Stimulated activated CD4-positive, alpha-beta T cell treated with anti-CD3 and anti-CD28 coated beads, Interleukin-4, amount 100 ng/mL, for 24 hours (primary cell): ENCODE measurements at regions not wholly inside any gene's neighbourhood (a gene's known extent, or its start where the extent isn't known, plus 50 kb on each side); places are given as distances from the start of the nearest gene placed in this dataset.
"Not testable (repeated sequence)": the region's sequence is repeated elsewhere in the genome, so short reads cannot be mapped to it uniquely, and the experiment has no call there.

ENCODE experiments used
- DNase-seq: peaks from one replicate; pipeline ENCODE4 v3.0.0-alpha.2; 2020

DNA sequence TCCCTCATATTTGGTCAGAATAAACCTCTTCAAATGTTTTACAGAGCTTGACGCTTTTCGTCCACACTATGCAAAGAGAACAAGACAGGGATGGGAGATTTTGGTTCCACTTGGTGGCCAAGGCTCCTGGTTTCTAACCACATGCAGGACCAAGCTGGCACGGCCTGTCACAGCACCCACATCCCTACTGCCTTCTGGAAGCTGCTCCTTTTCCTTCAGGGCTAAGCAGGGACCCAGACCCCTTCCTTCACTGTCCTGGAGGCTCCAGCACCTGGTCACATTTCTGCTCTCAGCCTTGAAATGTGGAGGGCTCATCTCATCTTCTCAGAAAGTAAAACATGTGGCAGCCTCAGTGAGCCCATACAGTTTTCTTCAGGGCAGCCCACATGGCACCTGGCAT lies 50.4 kb upstream of the ARHGEF7 start:
- no peak for DNase-seq

DNA sequence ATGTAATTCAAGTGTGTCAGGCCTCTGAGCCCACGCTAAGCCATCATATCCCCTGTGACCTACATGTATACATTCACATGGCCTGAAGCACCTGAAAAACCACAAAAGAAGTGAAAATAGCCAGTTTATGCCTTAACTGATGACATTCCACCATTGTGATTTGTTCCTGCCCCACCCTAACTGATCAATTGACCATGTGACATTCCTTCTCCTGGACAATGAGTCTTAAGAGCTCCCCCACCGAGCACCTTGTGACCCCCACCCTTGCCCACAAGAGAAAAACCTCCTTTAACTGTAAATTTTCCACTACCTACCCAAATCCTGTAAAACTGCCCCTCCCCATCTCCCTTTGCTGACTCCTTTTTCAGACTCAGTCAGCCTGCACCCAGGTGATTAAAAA lies 52.1 kb upstream of the ARHGEF7 start:
- no peak for DNase-seq

DNA sequence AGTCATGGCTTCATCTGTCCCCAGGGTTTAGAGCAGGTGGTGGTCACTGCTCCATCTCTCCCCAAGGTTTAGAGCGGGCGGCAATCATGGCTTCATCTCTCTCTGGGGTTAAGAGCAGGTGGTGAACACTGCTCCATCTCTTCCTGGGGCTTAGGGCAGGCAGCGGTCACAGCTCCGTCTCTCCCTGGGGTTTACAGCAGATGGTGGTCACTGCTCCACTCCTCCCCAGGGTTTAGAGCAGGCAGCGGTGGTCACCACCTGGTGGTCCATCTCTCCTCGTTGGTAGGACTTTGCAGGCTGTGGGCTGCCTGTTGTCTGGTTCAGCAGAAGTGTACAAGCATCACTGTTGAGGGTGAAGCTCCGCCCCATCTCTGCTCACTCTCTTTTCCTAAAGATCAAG lies 52.8 kb upstream of the ARHGEF7 start:
- no peak for DNase-seq

DNA sequence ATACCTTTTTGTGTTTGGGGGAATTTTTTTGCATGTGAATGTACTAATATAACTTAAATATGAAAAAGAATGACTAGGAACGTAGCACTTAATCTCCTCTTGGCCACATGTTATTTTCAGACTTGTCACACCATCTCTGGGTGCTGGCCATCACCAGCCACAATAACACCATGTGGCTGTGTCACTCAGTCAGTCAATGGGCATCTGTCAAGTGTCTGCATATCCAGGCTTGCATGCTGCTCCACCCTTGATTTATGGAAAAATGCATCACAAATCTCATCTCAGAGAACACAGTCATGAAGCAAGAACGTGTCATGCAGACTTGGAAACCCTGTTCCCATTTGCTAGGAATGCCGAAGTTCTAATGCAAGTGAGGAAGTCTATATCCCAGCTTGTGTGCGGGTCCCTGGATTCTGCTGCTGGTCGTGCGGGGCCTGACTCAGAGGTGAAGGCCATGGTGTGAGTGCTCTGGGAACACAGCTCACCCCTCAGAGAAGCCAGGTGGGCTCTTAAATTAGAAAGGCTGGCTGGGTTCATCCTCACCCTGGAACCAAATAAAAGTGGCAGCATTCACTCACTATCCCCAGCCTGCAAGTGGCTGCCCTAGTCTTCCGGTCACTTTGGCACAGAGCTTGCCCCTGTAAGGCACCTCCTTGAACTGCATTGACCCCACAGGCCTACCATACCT lies 53.6 kb upstream of the ARHGEF7 start:
- DNase-seq = no peak

DNA sequence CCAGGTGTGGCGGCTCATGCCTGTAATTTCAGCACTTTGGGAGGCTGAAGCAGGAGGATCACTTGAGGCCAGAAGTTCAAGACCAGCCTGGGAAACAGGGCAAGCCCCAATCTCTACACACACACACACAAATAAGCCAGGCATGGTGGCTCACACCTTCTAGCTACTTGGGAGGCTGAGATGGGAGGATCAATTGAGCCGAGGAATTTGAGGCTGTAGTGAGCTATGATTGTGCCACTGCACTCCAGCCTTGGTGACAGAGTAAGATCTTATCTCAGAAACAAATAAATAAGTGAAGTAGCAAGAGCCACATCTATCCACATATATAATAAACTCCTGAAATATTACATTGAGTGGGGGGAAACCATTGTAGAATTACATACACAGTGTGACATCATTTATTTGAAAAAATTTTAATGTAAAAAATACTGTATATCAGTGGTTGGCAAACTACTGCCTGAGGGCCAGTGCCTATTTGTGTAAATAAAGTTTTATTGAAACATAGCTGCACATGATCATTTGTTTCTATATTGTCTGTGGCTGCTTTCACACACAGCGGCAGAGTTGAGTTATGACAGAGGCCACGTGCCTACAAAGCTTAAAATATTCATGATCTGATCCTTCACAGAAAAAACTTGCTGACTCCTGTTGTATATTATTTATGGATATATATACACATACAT lies 54.7 kb upstream of the ARHGEF7 start:
- DNase-seq = no peak

DNA sequence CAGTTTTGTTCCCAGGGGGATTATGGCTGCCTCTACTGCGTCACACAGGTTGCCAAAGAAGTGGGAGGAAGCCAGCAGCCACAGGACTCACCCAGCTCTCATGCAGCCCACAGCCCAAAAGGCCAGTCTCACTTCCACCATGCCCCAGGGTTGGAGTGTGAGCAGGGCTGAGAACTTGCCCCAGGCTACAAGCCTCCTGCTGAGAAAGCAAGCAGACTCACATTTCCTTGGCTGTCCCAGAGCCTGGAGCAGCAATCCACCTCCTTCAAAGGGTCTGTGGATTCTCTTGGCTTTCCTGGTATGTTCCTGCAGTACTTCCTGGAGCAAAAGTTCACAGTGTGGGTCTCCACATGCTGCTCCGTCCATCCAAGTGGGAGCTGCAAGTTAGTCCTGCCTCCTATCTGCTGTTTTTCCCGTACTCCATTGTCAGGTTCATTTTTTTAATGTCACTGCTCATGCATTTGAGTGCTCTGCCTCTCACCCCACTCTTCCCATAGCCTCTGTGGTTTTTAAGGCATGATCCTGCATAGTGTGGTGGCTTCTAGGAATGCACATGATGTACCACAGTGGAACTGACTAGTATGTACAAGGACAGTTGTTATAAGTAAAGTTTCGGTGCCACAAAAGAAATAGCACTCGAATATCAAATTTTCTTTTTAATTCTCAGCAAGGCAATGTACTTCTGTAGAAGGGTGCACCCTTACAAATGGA lies 56.2 kb upstream of the ARHGEF7 start:
- no peak for DNase-seq

DNA sequence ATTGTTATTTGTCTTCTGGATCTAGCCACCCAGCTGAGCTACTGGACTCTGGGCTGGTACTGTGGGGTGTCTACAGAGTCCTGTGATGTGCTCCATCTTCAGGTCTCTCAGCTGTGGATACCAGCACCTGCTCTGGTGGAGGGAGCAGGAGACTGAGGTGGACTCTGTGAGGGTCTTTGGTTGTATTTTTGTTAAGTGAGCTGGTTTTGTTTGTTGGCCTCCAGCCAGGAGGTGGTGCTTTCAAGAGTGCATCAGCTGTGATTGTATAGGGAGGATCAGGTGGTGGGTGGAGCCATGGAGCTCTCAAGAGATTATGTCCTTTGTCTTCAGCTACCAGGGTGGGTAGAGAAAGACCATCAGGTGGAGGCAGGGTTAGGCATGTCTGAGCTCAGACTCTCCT lies 56.8 kb upstream of the ARHGEF7 start:
- not testable (repeated sequence) for DNase-seq

DNA sequence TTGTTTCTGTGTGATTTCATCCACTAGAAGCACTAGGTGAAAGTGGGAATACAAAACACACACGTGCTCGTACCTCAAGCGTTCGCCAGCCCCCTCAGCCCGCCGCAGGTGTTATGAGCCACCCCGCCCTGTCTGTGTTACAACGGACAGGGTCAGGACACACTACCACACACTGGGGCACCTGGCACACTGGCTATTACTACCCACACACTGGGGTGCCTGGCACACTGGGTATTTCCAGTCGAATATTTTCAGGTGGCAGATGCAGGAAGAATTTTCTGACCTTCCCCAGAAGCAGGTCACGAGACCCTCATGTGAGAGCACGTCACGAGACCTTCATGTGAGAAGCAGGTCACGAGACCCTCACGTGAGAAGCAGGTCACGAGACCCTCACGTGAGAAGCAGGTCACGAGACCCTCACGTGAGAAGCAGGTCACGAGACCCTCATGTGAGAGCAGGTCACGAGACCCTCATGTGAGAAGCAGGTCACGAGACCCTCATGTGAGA lies 63.3 kb upstream of the ARHGEF7 start:
- not testable (repeated sequence) for DNase-seq

DNA sequence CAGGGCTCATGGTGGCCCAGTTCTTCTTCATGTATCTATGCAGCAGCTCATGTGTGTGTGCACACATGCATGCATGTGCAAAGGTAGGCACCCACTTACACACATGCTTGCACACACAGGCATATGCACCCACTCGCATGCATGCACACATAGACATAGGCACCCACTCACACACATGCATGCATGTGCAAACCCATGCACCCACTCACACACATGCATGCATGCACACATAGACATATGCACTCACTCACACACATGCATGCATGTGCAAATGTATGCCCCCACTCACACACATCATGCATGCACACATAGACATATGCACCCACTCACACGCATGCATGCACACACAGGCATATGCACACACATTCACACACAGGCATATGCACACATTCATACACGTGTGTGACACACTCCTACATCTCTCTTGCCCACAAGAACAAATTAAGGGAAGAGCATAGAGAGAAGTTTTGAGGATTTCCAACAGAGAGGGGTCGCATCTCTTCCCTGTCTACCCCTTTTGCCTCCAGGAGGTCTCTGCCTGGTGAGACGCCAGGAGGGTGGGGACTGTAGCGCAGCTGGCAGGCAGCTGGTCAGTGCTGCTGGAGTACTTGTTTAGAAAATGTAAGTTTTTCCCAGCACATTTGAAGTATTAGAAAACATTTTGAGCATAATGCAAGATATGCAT lies 63.9 kb upstream of the ARHGEF7 start:
- DNase-seq = no peak

DNA sequence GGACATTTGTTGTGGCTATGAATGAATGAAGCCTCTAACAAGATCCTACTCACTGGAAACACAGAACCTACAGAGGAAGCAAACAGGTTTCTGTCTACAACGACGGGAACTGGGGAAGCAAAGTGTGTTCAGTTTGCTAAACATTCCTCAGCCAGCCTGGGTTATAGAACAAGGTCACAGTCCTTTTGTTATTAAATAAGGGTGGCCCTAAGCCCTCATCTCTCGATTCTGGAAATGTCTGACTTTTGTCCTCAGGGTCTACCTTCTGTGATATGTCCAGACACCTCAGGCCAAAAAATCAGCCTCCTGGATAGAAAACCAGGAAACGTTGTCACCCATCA lies 64.6 kb upstream of the ARHGEF7 start:
- DNase-seq = no peak

DNA sequence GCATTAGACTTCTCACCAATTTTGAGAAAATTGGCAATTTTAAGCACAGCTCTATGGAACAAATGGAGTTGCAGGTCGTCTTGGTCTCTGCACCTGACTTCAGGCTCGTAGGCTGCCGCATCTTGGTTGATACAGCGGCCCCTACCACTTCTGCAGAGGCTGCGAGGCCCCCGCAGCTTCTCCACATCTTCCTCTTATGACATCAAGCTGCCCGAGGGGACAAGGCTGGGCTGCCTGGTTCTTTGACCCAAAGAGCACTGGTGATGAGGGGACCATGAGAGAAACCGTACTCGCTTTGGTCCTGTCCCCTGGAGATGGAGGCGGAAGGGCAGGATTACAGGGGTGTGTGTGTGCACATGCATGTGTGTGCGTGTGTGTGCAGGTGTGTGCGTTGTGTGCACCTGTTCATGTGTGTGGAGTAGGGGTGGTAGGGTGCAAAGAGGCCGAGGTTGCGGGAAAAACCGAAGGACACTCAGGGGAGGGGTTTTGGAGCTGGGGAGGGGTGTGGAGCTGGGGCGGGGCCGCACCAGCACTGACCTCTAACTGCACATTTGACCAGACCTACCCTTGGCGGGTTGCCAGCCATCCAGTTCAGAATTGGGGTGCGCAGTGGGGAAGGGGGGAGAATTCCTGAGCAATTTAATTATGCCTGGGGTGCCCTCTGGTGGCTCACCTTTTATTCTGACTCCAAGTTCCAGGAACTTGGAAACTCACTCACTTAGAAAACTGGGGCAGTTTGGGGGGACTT lies 65.1 kb upstream of the ARHGEF7 start:
- peak; percentile 20 for DNase-seq

DNA sequence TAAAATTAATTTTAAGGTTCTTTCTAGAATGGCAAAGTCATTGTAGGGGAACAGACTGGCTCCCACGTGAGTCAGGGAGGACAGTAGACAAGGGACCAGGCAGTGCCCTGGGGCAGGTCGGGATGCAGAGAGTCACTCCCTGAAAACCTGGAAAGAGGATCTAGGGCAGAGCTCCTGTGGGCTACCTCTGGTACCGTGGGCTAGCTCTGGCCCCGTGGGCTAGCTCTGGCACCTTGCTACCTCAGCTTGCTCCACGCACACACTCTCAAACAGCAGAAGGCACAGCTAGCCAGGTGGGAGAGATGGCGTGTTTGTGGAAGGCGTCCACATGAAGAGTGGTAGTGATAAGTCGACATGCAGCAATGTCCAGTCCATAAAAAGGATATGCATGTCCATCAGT lies 66.7 kb upstream of the ARHGEF7 start:
- DNase-seq = no peak

DNA sequence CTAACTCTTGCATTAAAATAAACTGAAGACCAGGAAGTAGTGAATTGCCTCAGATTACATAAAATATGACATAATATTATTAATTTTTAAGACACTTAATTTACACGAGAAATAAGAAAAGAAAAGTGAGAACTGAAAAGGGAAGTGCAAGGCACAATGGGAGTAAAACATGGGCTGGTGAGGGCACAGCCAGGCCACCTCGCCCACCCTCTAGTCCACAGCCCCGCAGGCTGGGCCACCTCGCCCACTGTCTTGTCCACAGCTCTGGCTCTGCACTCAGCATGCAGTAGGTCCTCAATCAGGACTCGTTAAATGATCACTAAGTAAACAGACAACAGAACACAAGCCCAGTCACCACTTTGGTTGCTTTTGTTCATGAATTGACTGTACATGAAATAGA lies 67.8 kb upstream of the ARHGEF7 start:
- DNase-seq = no peak

DNA sequence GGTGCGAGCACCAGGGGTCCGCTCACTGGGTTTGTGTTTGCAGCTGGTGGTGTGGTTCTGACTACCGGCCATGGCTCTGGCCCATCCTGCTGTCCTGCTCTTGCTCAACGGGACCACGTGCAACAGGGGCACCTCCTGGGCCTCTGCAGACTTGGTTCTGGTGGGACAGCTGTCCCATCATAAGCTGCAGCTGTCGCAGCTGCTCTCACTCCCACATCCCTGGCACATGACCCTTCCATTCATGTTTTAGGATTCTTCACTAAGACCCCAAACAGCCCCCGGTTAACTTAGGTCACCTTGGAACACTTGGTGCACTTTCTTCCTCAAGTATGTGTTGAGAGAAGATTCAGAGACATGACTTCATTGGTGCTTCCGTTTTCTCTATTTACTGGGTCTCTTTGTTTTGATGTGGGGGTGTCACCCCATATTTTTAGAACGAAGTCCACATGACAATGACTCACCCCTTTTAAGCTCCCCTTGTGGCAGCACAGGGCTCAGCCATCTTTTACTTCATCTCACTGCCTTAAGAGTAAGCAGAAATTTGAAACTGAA lies 68.4 kb upstream of the ARHGEF7 start:
- no peak for DNase-seq

DNA sequence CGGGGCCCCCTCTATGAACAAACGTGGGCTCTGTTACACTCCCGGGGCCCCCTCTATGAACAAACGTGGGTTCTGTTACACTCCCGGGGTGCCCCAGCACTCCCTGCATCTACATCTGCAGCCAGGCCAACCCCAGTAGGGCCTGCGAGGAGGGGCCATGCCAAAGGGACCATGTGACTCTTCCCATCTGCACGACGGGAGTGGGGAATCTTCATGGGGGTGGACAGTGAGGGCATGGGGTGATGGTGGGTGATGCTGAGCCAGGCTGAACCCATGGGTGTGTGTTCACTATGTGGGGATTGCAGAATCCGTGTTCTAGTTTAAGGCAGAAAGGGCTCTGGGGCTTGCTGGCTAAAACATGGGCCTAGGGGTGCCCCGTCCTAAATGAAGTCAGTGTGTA lies 69.9 kb upstream of the ARHGEF7 start:
- DNase-seq = no peak

DNA sequence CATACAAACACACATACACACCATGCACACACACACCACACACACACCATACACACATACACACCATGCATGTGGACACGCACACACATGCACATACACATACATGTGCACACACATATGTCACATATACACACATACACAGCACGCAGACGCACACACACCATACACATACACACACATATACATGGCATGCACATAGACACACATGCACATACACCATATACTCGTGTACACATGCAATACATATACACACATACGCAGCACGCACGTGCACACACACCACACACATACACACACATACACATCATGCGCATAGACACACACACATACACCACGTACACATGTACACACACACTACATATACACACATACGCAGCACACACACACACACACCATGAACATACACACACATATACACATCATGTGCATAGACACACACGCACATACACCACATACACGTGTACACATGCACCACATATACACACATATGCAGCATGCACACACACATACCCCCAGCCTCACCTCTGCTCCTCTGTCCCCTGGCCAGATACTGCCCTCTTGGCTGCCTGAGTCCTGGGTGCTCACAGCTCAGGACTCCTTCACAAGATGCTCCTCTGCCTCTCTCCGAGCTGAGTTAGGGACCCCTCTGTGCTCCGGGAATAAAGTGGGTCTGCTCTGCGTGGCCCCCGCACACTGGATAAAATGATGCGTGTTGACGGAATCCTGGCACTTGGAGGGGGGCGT lies 70.9 kb upstream of the ARHGEF7 start:
- no peak for DNase-seq

DNA sequence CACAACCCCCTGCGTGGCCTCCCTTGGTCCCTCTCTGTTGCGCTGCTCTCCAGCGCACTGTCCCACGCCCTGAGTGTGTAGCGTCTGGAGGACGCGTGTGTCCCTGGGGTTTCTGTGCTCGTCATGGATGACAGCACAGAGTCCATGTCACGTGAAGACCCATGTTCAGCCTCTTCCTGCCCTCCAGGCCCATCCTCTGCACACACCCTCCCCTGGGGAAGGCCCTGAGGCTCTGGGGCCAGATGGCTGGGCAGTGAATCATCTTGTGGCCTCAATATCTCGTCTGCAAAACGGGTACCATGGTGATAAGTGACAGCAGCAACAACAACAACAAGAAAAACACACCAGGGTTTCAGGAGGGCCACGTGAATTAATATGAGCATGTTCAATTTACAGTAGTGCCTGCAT lies 71.5 kb upstream of the ARHGEF7 start:
- no peak for DNase-seq

DNA sequence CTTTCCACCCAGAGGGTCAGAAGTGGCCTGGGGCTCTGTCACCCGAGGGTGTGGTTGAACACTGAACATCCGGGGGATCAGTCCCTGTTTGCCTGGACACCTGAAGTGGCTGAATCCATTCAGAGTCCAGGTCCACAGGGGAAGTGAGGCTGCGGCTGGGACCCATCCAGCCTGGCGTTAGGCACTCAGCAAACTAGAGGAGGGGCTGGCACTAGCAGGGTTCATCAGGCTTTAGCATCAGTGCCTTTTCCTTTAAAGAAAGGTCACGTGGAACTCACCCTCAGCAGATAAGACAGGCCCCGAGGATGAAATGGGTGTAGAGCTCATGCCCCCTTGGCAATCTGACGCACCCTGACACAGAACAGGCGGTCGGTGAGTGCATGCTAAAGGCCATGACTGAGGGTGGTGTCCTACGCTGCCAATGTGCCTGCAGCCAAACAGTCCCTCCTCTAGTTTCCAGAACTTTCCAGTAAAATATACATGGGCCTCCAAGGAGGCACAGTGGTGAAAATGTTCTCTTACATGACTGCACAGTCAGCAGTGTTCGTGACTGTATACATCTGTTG lies 72.4 kb upstream of the ARHGEF7 start:
- DNase-seq = no peak

DNA sequence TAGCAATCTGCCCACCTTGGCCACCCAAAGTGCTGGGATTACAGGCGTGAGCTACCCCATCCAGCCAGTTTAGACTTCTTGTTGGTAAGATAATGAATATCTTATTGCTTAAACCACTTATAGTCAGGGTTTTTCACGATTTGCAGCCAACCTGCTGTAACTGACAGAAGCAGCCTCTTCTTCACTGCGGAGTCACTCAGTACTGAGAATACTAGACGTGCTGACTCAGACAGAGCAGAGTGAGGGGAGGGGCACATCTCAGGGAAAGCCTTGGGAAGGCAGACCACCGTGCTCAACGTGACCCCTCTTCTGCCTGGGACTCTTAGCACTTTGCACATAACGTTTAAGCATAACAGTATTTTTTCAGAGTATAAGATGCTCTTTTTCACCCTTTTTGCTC lies 74.3 kb upstream of the ARHGEF7 start:
- no peak for DNase-seq

DNA sequence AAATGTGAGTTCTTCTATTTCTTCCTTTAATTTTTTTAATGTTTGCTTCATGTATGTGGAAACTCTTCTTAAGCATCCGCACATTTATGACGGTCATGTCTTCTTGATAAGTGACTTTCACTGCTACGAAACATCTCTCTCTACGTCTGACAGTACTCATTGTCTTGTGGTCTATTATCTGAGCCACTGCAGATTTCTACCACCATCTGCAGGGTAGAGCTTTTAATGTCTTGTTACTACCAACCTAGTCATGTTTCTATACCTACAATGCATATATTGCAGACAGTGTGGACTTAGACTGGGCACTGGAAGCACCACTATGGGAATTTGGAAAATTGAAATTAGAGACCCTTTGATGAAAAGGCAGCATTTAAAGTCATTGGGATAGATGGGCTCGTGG lies 75.4 kb upstream of the ARHGEF7 start:
- no peak for DNase-seq

DNA sequence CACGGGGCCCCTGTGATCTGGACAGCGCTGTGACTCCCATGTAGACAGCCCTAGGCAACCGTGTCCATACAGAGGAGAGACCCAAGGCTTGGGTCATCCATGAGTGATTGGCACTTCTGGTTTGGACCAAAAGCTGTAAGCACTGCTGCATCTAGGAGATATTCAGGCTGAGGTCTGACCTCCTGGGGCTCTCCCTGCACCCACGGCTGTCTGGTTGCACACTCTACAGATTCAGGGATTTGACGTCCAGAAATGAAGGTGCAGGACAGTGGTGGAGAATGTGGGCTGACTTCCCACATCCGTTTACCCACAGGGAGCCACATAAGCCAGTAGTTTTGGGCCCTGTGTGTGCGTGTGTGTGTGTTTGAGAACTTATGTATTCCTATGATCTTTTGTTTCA lies 76.2 kb upstream of the ARHGEF7 start:
- no peak for DNase-seq
